Breast epithelium (tissue), 3 donors: ENCODE measurements at regions not wholly inside any gene's neighbourhood (a gene's known extent, or its start where the extent isn't known, plus 50 kb on each side); places are given as distances from the start of the nearest gene placed in this dataset.

ENCODE experiments used
- CTCF ChIP-seq, 3 donors: fragments of 450-650 bp; IDR thresholded peaks; one replicate each; pipeline ENCODE4 v1.5.1; 2016 to 2017; ENCODE audit warnings: antibody characterized with exemption in 3 of 3, mild to moderate bottlenecking in 3 of 3, moderate library complexity in 3 of 3
- POLR2A ChIP-seq: fragments of 450-650 bp; IDR thresholded peaks from one replicate; pipeline ENCODE4 v1.6.1; 2016; ENCODE audit warnings: antibody characterized with exemption, mild to moderate bottlenecking, moderate library complexity
- POLR2AphosphoS5 ChIP-seq, 3 donors: sonication (generic); formaldehyde crosslinking; IDR thresholded peaks; one replicate each; pipeline ENCODE4 v1.6.1; 2017; ENCODE audit warnings: antibody characterized with exemption in 3 of 3

DNA sequence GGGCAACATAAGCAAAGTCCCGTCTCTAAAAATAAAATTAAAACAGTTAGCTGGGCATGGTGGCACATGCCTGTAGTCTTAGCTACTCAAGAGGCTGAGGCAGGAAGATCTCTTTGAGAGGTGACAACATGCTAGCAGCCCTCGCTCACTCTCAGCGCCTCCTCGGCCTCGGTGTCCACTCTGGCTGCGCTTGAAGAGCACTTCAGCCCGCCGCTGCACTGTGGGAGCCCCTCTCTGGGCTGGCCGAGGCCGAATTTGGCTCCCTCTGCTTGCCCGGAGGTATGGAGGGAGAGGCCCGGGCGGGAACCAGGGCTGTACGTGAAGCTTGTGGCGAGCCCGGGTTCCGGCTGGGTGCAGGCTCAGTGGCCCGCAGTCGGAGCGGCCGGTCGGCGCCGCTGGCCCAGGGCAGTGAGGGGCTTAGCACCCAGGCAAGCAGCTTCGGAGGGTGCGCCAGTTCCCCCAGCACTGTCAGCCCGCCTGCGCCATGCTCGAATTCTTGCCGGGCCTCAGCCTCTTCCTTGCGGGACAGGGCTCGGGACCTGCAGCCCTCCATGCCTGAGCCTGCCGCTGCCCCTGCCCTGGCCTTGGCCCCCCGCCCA, 138.3 kb downstream of the MAP3K21 start:
- TF ChIP-seq CTCF (IDR thresholded peaks at IDR 0.05) = no peak
- no peak for TF ChIP-seq POLR2A
- TF ChIP-seq POLR2AphosphoS5 (IDR thresholded peaks at IDR 0.05) = no peak
